NB4 (cell line): ENCODE measurements at regions not wholly inside any gene's neighbourhood (a gene's known extent, or its start where the extent isn't known, plus 50 kb on each side); places are given as distances from the start of the nearest gene placed in this dataset.

ENCODE experiments used
- CTCF ChIP-seq: IDR thresholded peaks from one replicate; pipeline ENCODE4 v1.5.1; 2012; ENCODE audit warnings: low read depth, low read length
- MAX ChIP-seq: IDR thresholded peaks from 2 replicates; pipeline ENCODE4 v1.6.1; 2011; ENCODE audit warnings: low read depth, low read length
- POLR2A ChIP-seq: IDR thresholded peaks from 2 replicates; pipeline ENCODE4 v1.6.1; 2011; ENCODE audit warnings: mild to moderate bottlenecking; ENCODE audit not compliant: insufficient read length; ENCODE audit errors: extremely low read depth

- no peak for TF ChIP-seq POLR2A
- no peak for TF ChIP-seq CTCF
- no peak for TF ChIP-seq MAX
These were observed 169.0 kb upstream of the GRIN3A start for GRCh38 chr9:101907466-101907865.
